SK-N-MC (cell line): ENCODE measurements at regions not wholly inside any gene's neighbourhood (a gene's known extent, or its start where the extent isn't known, plus 50 kb on each side); places are given as distances from the start of the nearest gene placed in this dataset.

Experiments used
- EZH2 ChIP-seq: fragments of 200-600 bp; sonication (generic); IDR thresholded peaks from one replicate; pipeline ENCODE4 v1.6.1; 2017; ENCODE audit warnings: antibody characterized with exemption
- FOXP2 ChIP-seq: optimal IDR thresholded peaks from 2 replicates; pipeline ENCODE3; 2011; ENCODE audit warnings: mild to moderate bottlenecking, moderate library complexity; ENCODE audit not compliant: insufficient read depth; ENCODE audit errors: extremely low read length, control extremely low read depth
- POLR2AphosphoS5 ChIP-seq: IDR thresholded peaks from 2 replicates; pipeline ENCODE4 v1.6.1; 2012; ENCODE audit warnings: mild to moderate bottlenecking, low read depth, low read length, borderline replicate concordance

GRCh38 chrX:39956803-39957394 is 140.9 kb downstream of the BCOR start:
- TF ChIP-seq EZH2 (no peak), POLR2AphosphoS5 (no peak), FOXP2 (no peak)
